Epidermal melanocyte (primary cell): ENCODE measurements at regions not wholly inside any gene's neighbourhood (a gene's known extent, or its start where the extent isn't known, plus 50 kb on each side); places are given as distances from the start of the nearest gene placed in this dataset.
"Not testable (repeated sequence)": the region's sequence is repeated elsewhere in the genome, so short reads cannot be mapped to it uniquely, and the experiment has no call there.

ENCODE experiments used
- DNase-seq: peaks from one replicate; pipeline ENCODE4 v3.0.0; 2011; ENCODE audit warnings: low spot score; ENCODE audit not compliant: insufficient read length

DNA sequence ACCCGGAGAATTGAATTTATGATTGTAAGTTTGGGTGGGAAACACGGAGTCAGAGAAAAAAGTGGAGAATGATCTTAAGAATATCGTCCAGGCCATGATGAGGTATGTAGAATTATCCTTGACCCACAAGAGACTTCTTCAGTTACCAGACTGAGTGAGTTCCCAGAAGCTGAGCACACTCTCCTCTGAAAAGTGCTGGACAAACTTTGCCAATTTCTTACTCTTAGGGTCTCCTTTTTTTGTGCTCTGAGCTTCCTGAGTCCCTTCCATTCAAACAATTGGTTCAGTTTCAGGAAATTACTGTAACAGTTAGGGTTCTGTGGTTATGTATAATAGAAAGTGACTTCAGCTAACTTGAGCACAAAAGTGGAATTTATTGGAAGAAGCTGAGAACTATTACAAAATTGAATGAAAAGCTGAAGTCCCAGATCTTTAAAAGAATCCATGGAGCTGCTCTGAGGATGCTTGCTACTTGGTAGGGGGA, 50.6 kb upstream of the EHBP1 start:
- DNase-seq, result no peak

DNA sequence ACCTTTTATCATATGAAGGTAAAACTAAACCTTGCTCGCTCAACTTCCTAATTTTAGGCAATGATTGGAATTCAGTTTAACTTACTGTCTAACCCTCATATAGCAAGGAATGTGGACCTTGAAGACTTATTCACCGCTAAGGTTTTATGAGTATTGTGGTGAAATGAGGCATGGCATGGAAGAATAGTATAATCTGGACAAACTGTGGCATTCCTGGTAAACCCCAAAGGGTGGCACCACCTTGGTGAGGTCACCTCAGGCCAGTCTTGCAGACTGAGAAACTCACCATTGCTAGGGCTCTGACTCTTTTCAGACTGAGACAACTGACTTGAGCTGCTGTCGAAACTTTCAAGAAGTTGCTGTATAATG, 51.1 kb upstream of the EHBP1 start:
- no peak for DNase-seq

DNA sequence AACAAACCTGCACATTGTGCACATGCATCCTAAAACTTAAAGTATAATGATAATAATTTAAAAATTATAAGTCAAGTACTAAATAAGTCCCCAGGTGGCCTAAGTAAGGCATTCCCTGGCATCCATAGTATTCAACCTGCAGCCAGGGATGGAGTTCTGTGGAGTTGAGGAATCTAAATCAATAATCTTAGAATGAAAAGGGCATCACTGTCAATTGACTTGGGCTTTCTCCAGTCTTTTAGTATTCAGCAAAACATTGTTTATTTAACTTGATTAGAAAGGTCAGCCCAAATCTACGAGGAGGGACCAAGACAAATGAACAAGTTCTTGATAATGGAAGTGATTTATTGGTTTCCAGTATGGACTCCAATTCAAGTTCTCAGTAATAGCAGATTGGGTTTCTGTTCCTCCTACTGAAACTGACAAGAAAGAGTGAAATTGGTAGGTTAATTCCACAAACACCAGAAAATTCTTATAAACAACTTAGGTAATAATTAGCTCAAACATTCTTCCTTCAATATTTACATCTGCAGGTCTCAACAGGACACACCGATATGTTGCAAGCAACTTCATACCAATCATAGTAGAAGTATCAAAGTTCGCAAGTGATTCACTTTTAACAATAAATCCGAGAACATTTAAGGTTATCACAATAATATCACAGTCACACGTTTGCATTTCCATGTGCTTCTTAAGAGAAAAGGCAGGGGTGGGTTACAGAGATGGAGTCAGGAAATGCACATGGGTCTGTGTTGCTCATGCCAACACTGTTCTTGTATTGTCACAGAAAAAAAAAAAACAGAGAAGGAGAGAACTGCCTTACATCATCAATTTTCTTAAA, 51.7 kb upstream of the EHBP1 start:
- no peak for DNase-seq

DNA sequence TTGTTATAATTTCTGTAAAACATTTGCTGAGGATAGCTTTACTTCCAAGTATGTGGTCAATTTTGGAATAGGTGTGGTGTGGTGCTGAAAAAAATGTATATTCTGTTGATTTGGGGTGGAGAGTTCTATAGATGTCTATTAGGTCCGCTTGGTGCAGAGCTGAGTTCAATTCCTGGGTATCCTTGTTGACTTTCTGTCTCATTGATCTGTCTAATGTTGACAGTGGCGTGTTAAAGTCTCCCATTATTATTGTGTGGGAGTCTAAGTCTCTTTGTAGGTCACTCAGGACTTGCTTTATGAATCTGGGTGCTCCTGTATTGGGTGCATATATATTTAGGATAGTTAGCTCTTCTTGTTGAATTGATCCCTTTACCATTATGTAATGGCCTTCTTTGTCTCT, 56.4 kb upstream of the EHBP1 start:
- not testable (repeated sequence) for DNase-seq

DNA sequence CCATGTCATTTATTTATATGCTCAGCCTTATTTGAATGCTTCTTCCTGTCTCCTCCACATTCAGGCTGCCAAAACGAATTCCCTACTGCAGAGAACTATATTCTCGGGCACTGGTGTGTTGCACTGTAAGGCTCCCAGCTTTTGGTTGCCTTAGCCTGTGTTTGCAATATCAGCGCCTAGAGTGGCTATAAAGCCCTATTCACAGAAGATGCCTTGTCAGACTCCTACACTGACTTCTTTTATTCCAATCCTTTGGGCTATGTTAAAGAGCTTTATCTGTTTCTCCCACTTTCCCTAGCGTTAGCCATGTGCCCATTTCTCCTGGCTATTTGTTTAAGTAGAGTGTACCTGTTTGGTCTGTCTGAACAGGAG, 62.4 kb upstream of the EHBP1 start:
- peak; percentile 42 for DNase-seq

DNA sequence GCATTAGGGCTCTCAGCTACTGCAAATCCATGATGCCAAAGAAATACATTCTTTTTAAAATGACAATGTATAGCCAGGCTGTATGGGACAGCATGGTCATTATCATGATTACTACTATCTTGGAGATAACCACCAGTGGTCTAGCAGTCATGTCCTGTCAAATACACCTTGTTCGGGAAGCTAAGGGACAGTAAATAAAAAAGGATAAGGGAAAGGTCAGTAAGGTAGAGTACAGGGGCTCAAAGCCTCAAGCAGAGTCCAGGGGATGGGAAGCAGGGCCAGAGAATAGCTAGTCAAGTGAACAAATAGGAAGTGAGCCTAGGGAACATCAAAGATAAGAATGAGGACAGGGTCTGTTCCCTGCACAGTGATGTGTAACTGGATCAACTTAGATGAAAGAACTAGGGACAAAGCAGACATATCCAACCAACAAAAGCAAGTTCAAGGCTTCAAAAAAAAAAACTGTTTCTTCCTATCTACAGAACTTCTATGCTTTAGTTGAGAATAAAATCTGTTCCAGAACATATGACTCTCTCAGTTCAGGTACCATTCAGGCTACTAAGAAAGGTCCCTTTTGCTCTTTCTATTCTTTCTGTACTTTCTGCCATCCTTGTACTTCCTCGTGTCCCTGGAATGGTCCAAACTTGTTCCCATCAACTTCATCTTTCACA, 62.9 kb upstream of the EHBP1 start:
- DNase-seq, result no peak

DNA sequence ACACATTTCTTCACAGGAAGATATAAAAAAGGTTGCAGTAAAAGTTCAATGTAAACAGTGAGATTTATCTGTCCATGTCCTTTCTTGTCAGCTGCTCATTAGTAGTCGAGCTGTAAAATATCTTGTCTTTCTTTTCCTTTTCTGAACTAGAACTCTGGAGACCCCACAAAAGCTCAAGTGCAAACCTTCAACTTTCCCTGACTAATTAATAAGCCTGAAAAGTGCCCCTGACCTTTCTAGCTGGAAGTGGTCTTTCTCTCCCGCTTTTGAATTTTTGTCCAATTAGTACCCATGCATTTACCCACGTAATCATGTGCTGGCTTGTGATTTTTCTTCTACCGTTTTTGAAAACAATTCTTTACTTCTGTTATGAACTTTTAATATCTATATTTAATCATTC, 63.6 kb upstream of the EHBP1 start:
- DNase-seq, result no peak

DNA sequence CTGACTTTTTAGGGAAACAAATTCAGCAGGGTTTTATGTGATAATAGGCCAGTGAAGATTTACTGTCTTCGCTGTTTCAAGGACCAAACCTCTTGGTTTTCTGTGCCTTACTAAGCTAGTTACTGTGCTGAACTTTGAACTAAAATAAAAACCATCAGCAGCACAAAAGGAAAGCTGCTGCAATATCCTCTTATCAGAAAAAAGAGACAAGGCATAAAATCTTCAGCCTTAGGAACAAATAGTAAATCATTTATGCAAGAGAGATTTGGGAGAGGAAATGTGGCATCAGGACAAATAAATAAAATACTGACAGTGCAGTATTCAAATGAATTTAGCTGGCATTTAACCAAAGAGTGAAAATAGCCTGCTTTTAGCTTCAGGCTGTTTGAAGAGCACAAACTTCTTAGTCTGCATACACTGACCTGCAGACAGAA, 64.1 kb upstream of the EHBP1 start:
- DNase-seq, result peak; percentile 33

DNA sequence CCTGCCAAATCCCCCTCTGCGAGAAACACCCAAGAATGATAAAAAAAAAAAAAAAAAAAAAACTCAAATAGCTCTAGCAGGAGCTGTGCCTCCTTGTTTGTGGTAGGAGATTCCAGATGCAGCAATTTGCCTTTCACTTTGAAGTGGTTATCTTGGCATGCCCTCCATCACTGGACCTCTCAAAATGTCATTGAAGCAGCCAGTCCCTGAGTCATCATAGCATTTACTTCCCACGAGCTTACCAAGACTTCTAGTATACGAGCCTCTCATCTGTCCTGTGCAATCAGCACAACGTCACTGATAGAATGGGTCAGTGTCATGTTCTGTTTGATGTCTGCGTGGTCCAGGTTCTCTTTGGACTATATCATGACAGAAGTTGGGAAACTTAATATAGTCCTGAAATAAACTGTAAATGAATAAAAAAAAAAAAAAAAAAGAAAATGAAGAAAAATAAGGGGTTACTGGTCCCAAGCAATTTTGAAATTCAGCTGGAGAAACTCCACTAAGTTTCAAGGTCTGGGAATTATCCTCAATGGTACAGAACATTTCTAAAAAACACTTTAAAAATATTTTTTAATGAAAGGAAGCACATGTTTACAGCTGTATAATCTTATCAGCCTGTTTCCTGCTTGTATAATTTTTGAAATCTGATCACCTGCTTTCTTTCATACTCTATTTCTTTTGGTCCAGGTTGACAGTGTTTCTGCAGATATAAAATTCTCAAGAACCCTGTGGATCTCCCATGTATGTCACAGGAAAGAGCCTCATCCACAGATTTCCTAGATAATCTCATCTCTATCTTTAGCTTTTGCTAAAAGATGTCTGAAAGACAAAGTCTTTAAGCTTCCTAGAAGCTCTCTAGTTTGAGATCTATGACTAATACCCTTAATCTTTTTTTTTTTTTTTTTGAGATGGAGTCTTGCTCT, 74.1 kb upstream of the EHBP1 start:
- no peak for DNase-seq

DNA sequence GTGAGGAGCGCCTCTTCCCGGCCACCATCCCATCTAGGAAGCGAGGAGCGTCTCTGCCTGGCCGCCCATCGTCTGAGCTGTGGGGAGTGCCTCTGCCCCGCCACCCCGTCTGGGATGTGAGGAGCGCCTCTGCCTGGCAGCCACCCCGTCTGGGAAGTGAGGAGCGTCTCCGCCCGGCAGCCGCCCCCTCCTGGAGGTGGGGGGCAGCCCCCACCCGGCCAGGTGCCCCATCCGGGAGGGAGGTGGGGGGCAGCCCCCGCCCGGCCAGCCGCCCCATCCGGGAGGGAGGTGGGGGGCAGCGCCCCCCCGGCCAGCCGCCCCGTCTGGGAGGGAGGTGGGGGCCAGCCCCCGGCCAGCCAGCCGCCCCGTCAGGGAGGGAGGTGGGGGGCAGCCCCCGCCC, 75.3 kb upstream of the EHBP1 start:
- not testable (repeated sequence) for DNase-seq

DNA sequence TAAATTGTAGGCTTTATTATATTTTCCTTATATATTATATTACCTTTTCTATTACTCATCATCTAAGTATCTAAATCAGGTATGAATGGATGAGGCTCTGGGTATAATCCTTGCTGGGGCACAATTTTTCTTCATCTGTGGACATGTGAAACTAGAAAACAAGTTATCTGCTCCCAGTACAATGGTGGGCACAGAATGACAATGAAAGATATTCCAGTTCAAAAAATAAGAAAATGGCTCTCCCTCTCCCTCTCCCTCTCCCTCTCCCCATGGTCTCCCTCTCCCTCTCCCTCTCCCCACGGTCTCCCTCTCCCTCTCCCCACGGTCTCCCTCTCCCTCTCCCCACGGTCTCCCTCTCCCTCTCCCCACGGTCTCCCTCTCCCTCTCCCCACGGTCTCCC, 76.2 kb upstream of the EHBP1 start:
- DNase-seq, result not testable (repeated sequence)

DNA sequence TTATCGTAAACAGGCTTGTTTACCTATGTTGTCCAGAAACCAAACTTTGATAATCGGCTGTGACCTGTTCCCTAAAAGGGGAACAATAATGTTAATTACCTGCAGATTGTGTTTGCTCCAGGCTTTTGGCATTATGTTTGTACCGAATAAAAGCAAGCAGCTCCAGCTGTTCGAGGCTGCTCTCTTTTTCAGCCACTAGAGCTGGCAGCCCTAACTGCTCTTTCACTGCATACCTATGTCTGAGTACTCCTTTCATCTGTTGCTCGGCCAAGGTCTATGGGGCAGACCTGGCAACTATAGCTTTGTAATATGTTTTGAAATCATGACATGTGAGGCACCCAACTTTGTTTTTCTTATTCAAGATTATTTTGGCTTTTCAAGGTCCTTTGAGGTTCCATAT, 77.8 kb upstream of the EHBP1 start:
- DNase-seq, result no peak

DNA sequence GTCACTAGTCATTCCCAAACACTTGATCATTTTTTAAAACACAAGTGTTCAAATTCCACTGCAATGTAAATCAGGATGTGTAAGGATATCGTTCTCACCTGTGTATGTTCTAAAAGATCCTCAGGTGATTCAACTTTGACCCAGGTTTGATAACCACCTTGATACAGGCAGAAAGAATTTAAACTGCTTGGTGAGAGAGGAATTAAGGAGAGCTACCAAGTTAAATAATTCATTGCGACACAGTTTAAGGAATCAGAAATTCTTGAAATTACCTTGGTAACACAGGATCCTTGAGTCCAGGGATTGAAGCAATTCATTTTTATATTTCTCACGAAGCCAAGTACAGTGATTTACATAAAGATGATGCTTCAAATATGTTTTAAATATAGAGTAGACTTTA, 80.7 kb upstream of the EHBP1 start:
- no peak for DNase-seq

DNA sequence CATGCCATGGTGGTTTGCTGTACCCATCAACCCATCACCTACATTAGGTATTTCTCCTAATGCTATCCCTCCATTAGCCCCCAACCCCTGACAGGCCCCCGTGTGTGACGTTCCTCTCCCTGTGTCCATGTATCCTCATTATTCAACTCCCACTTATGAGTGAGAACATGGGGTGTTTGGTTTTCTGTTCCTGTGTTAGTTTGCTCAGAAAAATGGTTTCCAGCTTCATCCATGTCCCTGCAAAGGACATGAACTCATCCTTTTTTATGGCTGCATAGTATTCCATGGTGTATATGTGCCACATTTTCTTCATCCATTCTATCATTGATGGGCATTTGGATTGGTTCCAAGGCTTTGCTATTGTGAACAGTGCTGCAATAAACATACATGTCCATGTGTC, 89.0 kb upstream of the EHBP1 start:
- not testable (repeated sequence) for DNase-seq

DNA sequence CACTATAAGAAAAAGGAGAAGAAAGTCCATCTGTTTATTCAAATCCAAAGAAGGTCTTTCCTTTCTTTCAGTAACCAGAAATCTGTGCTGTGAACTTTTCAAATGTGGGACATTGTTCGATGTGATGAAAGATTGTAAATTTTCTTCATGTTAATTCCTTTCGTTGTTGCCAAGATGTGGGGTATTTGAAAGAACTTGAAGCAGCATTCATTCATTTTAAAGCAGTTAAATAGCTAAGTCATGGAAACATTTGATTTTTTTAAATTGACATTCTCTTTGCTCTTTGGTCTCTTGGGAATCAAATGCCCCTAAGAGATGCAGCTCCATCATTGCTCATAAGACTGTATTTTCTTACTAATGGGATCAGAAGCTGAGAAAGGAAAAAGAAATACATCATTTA, 93.7 kb upstream of the EHBP1 start:
- no peak for DNase-seq

DNA sequence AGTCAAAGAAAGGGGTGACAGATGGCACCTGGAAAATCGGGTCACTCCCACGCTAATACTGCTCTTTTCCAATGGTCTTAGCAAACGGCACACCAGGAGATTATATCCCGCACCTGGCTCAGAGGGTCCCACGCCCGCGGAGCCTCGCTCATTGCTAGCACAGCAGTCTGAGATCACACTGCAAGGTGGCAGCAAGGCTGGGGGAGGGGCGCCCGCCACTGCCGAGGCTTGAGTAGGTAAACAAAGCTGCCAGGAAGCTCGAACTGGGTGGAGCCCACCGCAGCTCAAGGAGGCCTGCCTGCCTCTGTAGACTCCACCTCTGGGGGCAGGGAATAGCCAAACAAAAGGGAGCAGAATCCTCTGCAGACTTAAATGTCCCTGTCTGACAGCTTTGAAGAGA, 99.5 kb upstream of the TMEM17 start:
- not testable (repeated sequence) for DNase-seq

DNA sequence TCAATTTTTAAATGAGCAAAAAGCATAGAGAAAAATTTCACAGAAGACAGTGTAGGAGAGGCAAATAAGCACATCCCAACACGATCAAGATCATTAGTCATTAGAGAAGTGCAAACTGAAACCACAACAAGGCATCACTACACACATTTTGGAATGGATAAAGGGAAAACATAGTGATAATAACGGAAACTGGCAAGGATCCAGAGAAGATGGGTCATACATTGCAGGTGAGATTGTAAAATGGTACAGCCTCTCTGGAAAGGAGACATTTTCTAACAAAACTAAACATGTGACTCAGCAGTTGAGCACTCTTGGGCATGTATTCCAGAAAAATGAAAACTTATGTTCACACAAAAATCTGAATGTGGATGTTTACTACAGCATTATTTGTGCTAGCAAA, 98.3 kb upstream of the TMEM17 start:
- DNase-seq, result no peak

DNA sequence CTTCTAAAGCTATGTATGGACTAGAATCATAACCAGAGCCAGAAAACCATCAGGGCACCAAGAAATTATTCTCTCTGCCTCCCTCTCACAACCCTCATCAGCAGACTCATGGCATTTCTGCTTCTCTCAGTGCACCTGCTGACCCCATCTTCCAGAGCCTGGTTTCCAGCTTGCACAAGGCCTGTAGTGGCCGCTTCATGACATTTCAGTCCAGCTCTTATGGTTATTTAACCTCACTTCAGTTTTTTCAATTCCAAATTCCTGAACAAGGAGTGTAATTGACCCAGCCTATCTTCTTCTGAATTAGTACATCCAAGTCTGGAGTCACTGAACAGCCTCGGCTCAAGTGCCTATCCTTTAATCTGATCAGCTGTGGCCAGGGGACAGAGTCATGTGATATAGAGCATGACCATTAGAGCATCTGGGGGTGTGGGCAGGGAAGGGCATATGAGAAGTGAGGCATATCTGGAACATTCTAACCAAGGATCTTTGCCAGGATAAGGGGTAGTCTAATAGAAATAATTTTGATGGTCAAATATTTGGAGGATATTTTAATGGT, 97.2 kb upstream of the TMEM17 start:
- DNase-seq, result no peak

DNA sequence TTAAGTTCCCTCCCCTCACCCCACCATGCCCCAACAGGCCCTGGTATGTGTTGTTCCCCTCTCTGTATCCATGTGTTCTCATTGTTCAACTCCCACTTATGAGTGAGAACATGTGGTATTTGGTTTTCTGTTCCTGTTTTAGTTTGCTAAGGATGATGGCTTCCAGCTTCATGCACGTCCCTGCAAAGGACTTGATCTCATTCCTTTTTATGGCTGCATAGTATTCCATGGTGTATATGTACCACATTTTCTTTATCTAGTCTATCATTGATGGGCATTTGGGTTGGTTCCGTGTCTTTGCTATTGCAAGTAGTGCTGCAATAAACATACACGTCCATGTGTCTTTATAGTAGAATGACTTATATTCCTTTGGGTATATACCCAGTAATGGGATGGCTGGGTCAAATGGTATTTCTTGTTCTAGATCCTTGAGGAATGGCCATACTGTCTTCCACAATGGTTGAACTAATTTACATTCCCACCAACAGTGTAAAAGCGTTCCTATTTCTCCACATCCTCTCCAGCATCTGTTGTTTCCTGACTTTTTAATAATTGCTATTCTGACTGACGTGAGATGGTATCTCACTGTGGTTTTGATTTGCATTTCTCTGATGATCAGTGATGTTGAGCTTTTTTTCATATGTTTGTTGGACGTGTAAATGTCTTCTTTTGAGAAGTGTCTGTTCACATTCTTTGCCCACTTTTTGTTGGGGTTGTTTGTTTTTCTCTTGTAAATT, 93.8 kb upstream of the TMEM17 start:
- not testable (repeated sequence) for DNase-seq

DNA sequence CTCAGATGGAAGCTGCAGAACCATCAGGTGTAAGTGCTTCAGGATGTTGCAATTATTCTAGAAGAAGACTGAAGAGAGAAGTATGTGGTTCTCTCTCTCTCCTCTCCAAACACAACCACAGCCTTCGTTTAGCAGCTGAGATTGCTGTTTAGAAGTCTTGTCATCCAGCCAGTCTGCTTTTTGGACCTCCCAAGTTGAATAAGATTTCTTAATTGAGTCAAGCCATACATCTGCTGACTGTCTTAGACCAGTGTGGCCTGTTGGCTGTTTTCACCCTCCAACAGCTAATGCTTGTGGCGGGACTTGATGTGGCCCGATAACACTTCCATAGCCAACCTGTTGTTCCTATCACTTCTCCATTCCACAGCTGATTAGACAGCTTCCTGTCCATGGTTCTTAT, 91.3 kb upstream of the TMEM17 start:
- DNase-seq, result no peak
